Fibroblast of mammary gland (primary cell): ENCODE measurements at regions not wholly inside any gene's neighbourhood (a gene's known extent, or its start where the extent isn't known, plus 50 kb on each side); places are given as distances from the start of the nearest gene placed in this dataset.

Experiments used
- DNase-seq: peaks from one replicate; pipeline ENCODE4 v3.0.0-alpha.2; 2010; ENCODE audit warnings: low read depth
- H3K4me3 ChIP-seq: 2 replicates; pipeline ENCODE4 v1.5.1; 2011; ENCODE audit warnings: low read depth, mild to moderate bottlenecking, low read length, moderate library complexity; ENCODE audit not compliant: control insufficient read depth
- TF ChIP-seq, protein P1 (sequence below): conservative IDR thresholded peaks from 2 replicates; pipeline ENCODE4 v1.5.1; 2011; ENCODE audit warnings: low read depth, low read length, inconsistent platforms; ENCODE audit not compliant: control insufficient read depth, insufficient read depth

DNA sequence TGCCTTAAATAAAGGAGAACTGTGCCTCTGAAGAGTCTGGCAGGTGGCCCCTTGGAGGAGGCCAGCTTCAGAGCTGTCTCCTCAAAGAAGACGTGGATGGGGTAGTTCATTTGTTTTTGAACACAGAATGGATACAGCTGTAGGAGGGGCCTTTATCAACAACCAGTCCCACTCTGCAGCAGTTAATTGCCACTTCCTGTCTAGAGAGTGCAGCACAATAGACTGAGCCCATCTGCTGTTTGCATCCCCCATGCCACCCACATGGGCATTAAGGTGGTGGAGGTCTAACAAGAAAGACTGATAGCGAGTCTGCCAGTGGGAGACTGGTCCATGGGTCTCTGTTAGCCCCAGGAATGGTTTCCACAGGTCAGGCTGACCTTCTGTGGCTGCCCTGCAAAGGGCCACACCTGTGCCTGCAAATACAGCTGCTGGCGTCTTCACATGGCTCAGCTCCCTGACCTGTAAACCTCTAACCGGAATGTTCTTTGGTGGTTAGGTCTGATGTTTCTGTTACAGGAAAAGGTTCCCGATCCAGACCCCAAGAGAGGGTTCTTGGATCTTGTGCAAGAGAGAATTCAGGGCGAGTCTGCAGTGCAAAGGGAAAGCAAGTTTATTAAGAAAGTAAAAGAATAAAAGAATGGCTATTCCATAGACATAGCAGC, 153.3 kb upstream of the ITGA6 start:
- TF ChIP-seq, protein P1, sequence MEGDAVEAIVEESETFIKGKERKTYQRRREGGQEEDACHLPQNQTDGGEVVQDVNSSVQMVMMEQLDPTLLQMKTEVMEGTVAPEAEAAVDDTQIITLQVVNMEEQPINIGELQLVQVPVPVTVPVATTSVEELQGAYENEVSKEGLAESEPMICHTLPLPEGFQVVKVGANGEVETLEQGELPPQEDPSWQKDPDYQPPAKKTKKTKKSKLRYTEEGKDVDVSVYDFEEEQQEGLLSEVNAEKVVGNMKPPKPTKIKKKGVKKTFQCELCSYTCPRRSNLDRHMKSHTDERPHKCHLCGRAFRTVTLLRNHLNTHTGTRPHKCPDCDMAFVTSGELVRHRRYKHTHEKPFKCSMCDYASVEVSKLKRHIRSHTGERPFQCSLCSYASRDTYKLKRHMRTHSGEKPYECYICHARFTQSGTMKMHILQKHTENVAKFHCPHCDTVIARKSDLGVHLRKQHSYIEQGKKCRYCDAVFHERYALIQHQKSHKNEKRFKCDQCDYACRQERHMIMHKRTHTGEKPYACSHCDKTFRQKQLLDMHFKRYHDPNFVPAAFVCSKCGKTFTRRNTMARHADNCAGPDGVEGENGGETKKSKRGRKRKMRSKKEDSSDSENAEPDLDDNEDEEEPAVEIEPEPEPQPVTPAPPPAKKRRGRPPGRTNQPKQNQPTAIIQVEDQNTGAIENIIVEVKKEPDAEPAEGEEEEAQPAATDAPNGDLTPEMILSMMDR: no peak
- no peak overlapping the region for H3K4me3 ChIP-seq
- no peak for DNase-seq

DNA sequence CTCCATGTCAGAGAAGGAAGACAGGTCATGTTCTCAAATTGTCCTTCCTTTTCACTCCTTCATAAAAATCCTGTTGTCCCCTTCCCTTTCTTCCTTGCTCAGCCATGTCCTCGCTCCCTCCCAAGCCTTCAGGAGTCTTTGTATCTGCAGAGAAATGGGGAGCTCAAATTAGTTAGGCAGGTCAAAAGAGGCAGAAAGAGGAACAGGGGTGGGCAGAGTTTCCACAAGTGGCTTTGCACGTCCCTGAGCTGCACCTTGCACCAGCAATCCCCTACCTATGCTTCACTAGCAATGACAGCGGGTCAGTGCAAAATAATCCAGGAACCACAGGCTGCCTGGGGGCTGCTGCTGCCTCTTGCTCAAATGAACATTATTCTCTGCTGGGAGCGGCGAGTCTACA, 152.1 kb upstream of the ITGA6 start:
- H3K4me3 ChIP-seq: no peak overlapping the region
- TF ChIP-seq, protein P1: no peak
- no peak for DNase-seq

DNA sequence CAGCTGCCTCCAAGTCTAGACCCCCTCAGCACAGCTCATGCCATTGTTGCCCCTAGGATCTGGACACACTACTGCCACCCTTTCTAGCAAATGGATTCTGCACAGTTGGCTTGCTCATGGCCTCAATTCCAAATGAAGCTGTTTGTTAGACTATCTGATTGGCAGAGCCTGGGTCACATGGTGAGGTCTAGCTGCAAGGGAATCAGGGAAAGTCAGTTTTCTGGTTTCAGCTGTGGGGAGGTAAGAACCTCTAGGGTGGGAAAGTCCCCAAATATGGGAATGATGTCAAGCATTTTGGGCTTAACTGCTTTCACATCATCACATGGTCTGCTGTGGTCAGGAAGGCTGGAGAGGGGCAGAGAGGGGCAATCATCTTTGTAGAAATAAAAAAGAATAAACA, 150.4 kb upstream of the ITGA6 start:
- DNase-seq: no peak
- no peak overlapping the region for H3K4me3 ChIP-seq
- TF ChIP-seq, protein P1: no peak

DNA sequence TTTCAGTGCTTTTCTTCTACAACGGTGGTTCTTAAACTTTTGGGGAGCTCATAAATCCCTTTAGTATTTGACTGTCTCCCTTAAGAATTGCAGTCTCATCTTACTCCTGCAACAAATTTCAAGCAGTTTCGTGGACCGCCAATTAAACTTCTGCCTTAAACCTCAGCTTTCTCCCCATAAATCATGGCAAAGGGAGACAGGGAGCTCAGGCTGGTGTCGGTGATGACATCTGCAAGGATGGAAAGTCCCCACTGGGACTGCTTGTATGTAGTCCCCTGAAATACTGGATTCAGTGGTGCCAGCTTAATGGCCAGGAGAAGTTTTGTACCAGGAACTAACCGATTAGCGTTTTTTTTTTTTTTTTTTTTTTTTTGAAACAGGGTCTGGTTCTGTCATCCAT, 148.7 kb upstream of the ITGA6 start:
- H3K4me3 ChIP-seq: no peak overlapping the region
- TF ChIP-seq, protein P1: no peak
- no peak for DNase-seq

DNA sequence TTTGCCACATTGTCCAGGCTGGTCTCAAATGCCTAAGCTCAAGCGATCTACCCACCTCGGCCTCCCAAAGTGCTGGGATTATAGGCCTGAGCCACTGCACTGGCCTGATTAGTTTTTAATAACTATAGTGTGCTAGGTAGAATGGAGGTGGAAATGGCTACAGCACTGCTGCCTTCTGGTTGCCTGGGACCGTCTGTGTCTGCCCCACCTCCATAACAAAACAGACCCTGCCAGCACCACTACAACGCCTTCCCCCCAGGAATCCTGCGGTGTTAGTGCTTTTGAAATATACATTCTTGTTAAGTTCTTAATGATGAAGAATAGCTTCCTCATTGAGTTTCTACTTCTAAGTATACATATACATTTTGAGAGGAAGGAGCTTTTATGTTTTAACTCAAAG, 148.2 kb upstream of the ITGA6 start:
- TF ChIP-seq, protein P1: no peak
- DNase-seq: no peak
- no peak overlapping the region for H3K4me3 ChIP-seq

DNA sequence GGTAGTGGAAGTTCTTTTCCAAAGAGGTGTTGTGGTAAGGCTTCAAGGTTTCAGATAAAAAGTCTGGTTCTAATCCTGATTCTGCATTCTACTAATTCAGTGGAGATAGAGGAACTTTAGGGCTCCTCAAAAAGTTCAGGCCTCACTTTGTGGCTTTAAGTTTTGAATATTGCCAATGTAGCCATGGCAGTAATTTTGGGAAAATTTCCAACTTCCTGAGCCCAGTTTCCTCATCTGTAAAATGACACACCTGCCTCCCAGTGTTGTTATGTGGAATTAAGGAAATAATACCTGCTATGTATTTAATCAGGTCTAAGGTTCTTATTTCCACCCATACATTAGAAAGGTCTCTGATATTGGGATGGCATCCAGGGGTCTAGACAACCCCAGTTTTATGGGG, 147.6 kb upstream of the ITGA6 start:
- no peak for DNase-seq
- TF ChIP-seq, protein P1: no peak
- H3K4me3 ChIP-seq: no peak overlapping the region

DNA sequence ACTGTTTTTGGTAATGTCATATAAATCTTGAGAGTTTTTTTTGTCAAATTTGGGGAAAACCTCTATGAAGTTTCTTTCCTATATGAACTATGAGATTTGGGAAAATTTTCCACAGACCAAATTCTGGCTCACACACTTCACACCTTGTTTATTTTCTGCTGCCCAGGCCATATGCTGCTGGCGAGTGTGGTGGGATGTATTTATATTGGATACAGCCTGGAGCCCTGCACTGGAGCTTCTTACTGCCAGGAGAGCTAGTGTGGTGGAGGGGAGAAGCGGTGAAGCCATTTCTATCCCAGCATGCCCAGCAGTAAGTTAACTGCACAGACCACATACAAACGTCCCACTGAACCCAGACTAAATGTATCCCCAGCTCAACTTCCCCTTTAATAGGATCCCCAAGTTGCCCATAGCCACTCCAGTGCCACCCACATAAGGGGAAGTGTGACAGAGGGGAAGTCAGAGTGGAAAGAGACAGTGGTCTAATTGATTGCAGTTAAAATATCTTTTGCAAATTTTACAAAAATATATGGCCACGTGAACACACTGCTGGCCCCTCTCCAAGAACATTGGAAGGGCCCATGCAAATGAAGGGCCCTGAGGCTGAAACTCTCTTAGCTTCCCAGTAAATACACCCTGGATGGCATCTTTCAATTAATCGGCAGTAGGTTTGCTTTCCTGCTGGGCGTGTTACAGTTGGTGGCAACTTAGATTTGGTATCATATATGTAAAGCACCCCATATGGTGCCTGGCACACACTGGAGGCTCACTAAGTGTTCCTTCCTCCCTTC, 146.6 kb upstream of the ITGA6 start:
- H3K4me3 ChIP-seq: no peak overlapping the region
- no peak for DNase-seq
- TF ChIP-seq, protein P1: no peak
